ENCODE measurements at regions not wholly inside any gene's neighbourhood (a gene's known extent, or its start where the extent isn't known, plus 50 kb on each side); places are given as distances from the start of the nearest gene placed in this dataset.

- Histone ChIP-seq H3K9me3 (no peaks in the 10 kb centered on the region), H3K27ac (no peak overlapping the region), H3K4me1 (ENCODE audit: control insufficient read depth in 1 of 2, insufficient read depth in 1 of 2, low read depth in 1 of 2, low read length in 1 of 2) (no peaks in the 10 kb centered on the region), H3K36me3 (no peaks in the 10 kb centered on the region), H3K27me3 (peaks cover 60% of the 10 kb centered on the region), H3K4me3 (ENCODE audit: low read depth in 1 of 2, low read length in 1 of 2) (no peak overlapping the region)
- TF ChIP-seq CTCF (IDR thresholded peaks at IDR 0.05) = no peak
These were observed 123.2 kb upstream of the CYP1B1 start for GRCh38 chr2:38199127-38199526.

GRCh38 chr2:38194751-38195150, 118.8 kb upstream of the CYP1B1 start:
- no peaks in the 10 kb centered on the region for H3K36me3 ChIP-seq

GRCh38 chr2:38192976-38193375, 117.0 kb upstream of the CYP1B1 start:
- peaks cover 13 to 17% of the 10 kb centered on the region in 2 experiments for H3K4me1 ChIP-seq (ENCODE audit: control insufficient read depth in 1 of 2, insufficient read depth in 1 of 2, low read depth in 1 of 2, low read length in 1 of 2)
- peaks cover 11% of the 10 kb centered on the region for H3K27me3 ChIP-seq
- H3K4me3 ChIP-seq (ENCODE audit: low read depth in 1 of 2, low read length in 1 of 2) = no peak overlapping the region
- no peak for TF ChIP-seq CTCF (IDR thresholded peaks at IDR 0.05)
- H3K9me3 ChIP-seq = no peaks in the 10 kb centered on the region
- peak overlapping the region; percentile 23 for H3K27ac ChIP-seq
- no peaks in the 10 kb centered on the region for H3K36me3 ChIP-seq

More at GRCh38 chr2:38194751-38195150, 118.8 kb upstream of the CYP1B1 start:
- TF ChIP-seq CTCF (IDR thresholded peaks at IDR 0.05) = no peak
- no peaks in the 10 kb centered on the region for H3K9me3 ChIP-seq
- peaks cover 21% of the 10 kb centered on the region for H3K27me3 ChIP-seq
- H3K4me3 ChIP-seq (ENCODE audit: low read depth in 1 of 2, low read length in 1 of 2) = no peak overlapping the region
- peaks cover 13 to 17% of the 10 kb centered on the region in 2 experiments for H3K4me1 ChIP-seq (ENCODE audit: control insufficient read depth in 1 of 2, insufficient read depth in 1 of 2, low read depth in 1 of 2, low read length in 1 of 2)
- no peak overlapping the region for H3K27ac ChIP-seq

- peaks cover 13 to 17% of the 10 kb centered on the region in 2 experiments for H3K4me1 ChIP-seq (ENCODE audit: control insufficient read depth in 1 of 2, insufficient read depth in 1 of 2, low read depth in 1 of 2, low read length in 1 of 2)
- no peak overlapping the region for H3K27ac ChIP-seq
- peaks cover 11% of the 10 kb centered on the region for H3K27me3 ChIP-seq
- H3K36me3 ChIP-seq = no peaks in the 10 kb centered on the region
- TF ChIP-seq CTCF (IDR thresholded peaks at IDR 0.05) = no peak
- H3K9me3 ChIP-seq = no peaks in the 10 kb centered on the region
- no peak overlapping the region for H3K4me3 ChIP-seq (ENCODE audit: low read depth in 1 of 2, low read length in 1 of 2)
These were observed 116.1 kb upstream of the CYP1B1 start for GRCh38 chr2:38192046-38192445.

- H3K4me3 ChIP-seq (ENCODE audit: low read depth in 1 of 2, low read length in 1 of 2) = no peak overlapping the region
- peaks cover 13 to 17% of the 10 kb centered on the region in 2 experiments for H3K4me1 ChIP-seq (ENCODE audit: control insufficient read depth in 1 of 2, insufficient read depth in 1 of 2, low read depth in 1 of 2, low read length in 1 of 2)
- no peaks in the 10 kb centered on the region for H3K36me3 ChIP-seq
- no peaks in the 10 kb centered on the region for H3K9me3 ChIP-seq
- no peak overlapping the region for H3K27ac ChIP-seq
- TF ChIP-seq CTCF (IDR thresholded peaks at IDR 0.05) = no peak
- H3K27me3 ChIP-seq = peaks cover 8% of the 10 kb centered on the region
These were observed 115.6 kb upstream of the CYP1B1 start for GRCh38 chr2:38191516-38191915.
